Kidney (tissue), 13 donors: ENCODE measurements at regions not wholly inside any gene's neighbourhood (a gene's known extent, or its start where the extent isn't known, plus 50 kb on each side); places are given as distances from the start of the nearest gene placed in this dataset.

Source experiments
- DNase-seq, 5 donors: peaks; one replicate each; pipeline ENCODE4 v3.0.0-alpha.2; 2013 to 2020
- FAIRE-seq: peaks from 2 replicates; lab custom pipeline; 2012; peaks lifted over from hg19 to GRCh38; lab: Jason Lieb, UNC
- H3K27ac ChIP-seq, 2 donors: one replicate each; pipeline ENCODE4 v1.7.0; 2013; ENCODE audit warnings: low read depth in 2 of 2, low read length in 2 of 2, inconsistent platforms in 1 of 2
- H3K27me3 ChIP-seq: one replicate; pipeline ENCODE4 v1.7.1; 2013; ENCODE audit warnings: low read length, inconsistent platforms; ENCODE audit not compliant: control insufficient read depth, insufficient read depth
- H3K36me3 ChIP-seq, 3 donors: one replicate each; pipeline versions ENCODE4 v1.7.0 to v1.7.1; 2013; ENCODE audit warnings: low read length in 3 of 3, control low read depth in 1 of 3, inconsistent platforms in 1 of 3; ENCODE audit not compliant: insufficient read depth in 3 of 3, control insufficient read depth in 2 of 3
- H3K4me1 ChIP-seq, 3 donors: one replicate each; pipeline versions ENCODE4 v1.7.0 to v1.7.1; 2013; ENCODE audit warnings: low read length in 3 of 3, inconsistent platforms in 1 of 3, low read depth in 1 of 3; ENCODE audit not compliant: control insufficient read depth in 2 of 3, insufficient read depth in 2 of 3
- H3K4me3 ChIP-seq, 3 donors: one replicate each; pipeline versions ENCODE4 v1.7.0 to v1.8.1; 2013; ENCODE audit warnings: low read length in 3 of 3, control low read depth in 1 of 3, inconsistent platforms in 1 of 3
- H3K9ac ChIP-seq, 3 donors: one replicate each; pipeline versions ENCODE4 v1.7.0 to v1.7.1; 2013; ENCODE audit warnings: low read length in 3 of 3, control low read depth in 1 of 3, inconsistent platforms in 1 of 3
- H3K9me3 ChIP-seq, 3 donors: one replicate each; pipeline versions ENCODE4 v1.7.0 to v1.7.1; 2013; ENCODE audit warnings: low read length in 3 of 3, control low read depth in 1 of 3, inconsistent platforms in 1 of 3; ENCODE audit not compliant: control insufficient read depth in 2 of 3, insufficient read depth in 1 of 3
- CTCF ChIP-seq: IDR thresholded peaks from 3 replicates; pipeline ENCODE4 v1.5.1; 2012; ENCODE audit warnings: mild to moderate bottlenecking, moderate library complexity, borderline replicate concordance; ENCODE audit not compliant: insufficient read depth; ENCODE audit errors: extremely low read depth
- intact Hi-C: fragments of 100-400 bp; cut with DNase I; formaldehyde crosslinking; loops from one replicate; pipeline ENCODE4 v1.11.1; 2022
- donor health status: control.
- donor health status: control.
- donor health status: control.
- donor health status: control.
- donor health status: control.
- donor health status: DM: yes; HTN: yes; CAD: no.
- donor health status: Normal renal cell carcinoma (clear cell type).

GRCh38 chr5:130796032-130796431, 369.0 kb downstream of the HINT1 start:
- Histone ChIP-seq H3K9me3 (peaks cover 0 to 4% (median 0%) of the 10 kb centered on the region in 3 donors), H3K36me3 (no peaks in the 10 kb centered on the region), H3K27ac (no peak overlapping the region), H3K9ac (no peak overlapping the region), H3K27me3 (no peaks in the 10 kb centered on the region), H3K4me3 (no peak overlapping the region), H3K4me1 (no peaks in the 10 kb centered on the region)
- intact Hi-C loops = no loop called here
- DNase-seq = no peak
- no peak for FAIRE-seq
- TF ChIP-seq CTCF = no peak

- H3K4me1 ChIP-seq = no peaks in the 10 kb centered on the region
- TF ChIP-seq CTCF = no peak
- H3K36me3 ChIP-seq = no peaks in the 10 kb centered on the region
- FAIRE-seq (no peak), DNase-seq (no peak)
- peaks cover 0 to 4% (median 0%) of the 10 kb centered on the region in 3 donors for H3K9me3 ChIP-seq
- H3K27me3 ChIP-seq = no peaks in the 10 kb centered on the region
- intact Hi-C loops = no loop called here
- no peak overlapping the region for H3K27ac ChIP-seq
- no peak overlapping the region for H3K9ac ChIP-seq
- H3K4me3 ChIP-seq = no peak overlapping the region
These were observed 370.0 kb downstream of the HINT1 start for GRCh38 chr5:130795037-130795436.

- no peaks in the 10 kb centered on the region for H3K36me3 ChIP-seq
- TF ChIP-seq CTCF = no peak
- no peak overlapping the region for H3K27ac ChIP-seq
- no peak for DNase-seq
- intact Hi-C loops = no loop called here
- FAIRE-seq = no peak
- H3K27me3 ChIP-seq = no peaks in the 10 kb centered on the region
- H3K4me1 ChIP-seq = no peaks in the 10 kb centered on the region
- no peak overlapping the region for H3K4me3 ChIP-seq
- H3K9ac ChIP-seq = no peak overlapping the region
- H3K9me3 ChIP-seq = no peaks in the 10 kb centered on the region
These were observed 387.3 kb downstream of the HINT1 start for GRCh38 chr5:130777794-130778193.

GRCh38 chr5:130773813-130774212, 391.2 kb downstream of the HINT1 start:
- Histone ChIP-seq H3K9ac (no peak overlapping the region), H3K9me3 (no peaks in the 10 kb centered on the region), H3K4me1 (no peaks in the 10 kb centered on the region), H3K27me3 (no peaks in the 10 kb centered on the region), H3K4me3 (no peak overlapping the region), H3K36me3 (no peaks in the 10 kb centered on the region), H3K27ac (no peak overlapping the region)
- no peak for DNase-seq
- FAIRE-seq = no peak
- intact Hi-C loops = no loop called here
- no peak for TF ChIP-seq CTCF
